CD4-positive, alpha-beta memory T cell (primary cell): ENCODE measurements at regions not wholly inside any gene's neighbourhood (a gene's known extent, or its start where the extent isn't known, plus 50 kb on each side); places are given as distances from the start of the nearest gene placed in this dataset.

Experiments used
- CTCF ChIA-PET: fragments of 350-600 bp; sonication (Branson Sonifier 250); formaldehyde crosslinking; loops from one replicate; lab custom pipeline; 2021; ENCODE audit warnings: inconsistent platforms; ENCODE audit not compliant: partially characterized antibody; lab: Charles Lee
- POLR2A ChIA-PET: fragments of 350-600 bp; sonication (Branson Sonifier 250); formaldehyde crosslinking; loops from one replicate; lab custom pipeline; 2021; ENCODE audit not compliant: partially characterized antibody; lab: Charles Lee
- DNase-seq, 5 donors: peaks; one replicate each; pipeline versions ENCODE4 v3.0.0 to v3.0.0-alpha.2; 2020 to 2022; ENCODE audit warnings: mixed read lengths in 1 of 5
- H3K27ac ChIP-seq: one replicate; pipeline ENCODE4 v1.7.0; 2013; ENCODE audit warnings: low read depth, low read length
- H3K27me3 ChIP-seq: 2 replicates; pipeline ENCODE4 v1.7.0; 2013; ENCODE audit warnings: mild to moderate bottlenecking, low read length, moderate library complexity; ENCODE audit not compliant: insufficient read depth
- H3K36me3 ChIP-seq: 2 replicates; pipeline ENCODE4 v1.7.0; 2013; ENCODE audit warnings: mild to moderate bottlenecking, low read length, moderate library complexity; ENCODE audit not compliant: insufficient read depth
- H3K4me1 ChIP-seq: 2 replicates; pipeline ENCODE4 v1.7.0; 2013; ENCODE audit warnings: mild to moderate bottlenecking, low read length, moderate library complexity; ENCODE audit not compliant: insufficient read depth
- H3K4me3 ChIP-seq, 2 donors: one replicate each; pipeline ENCODE4 v1.7.0; 2013; ENCODE audit warnings: low read length in 2 of 2, mild to moderate bottlenecking in 1 of 2
- H3K9me3 ChIP-seq, 2 donors: one replicate each; pipeline ENCODE4 v1.7.0; 2013; ENCODE audit warnings: low read length in 2 of 2, control low read depth in 1 of 2; ENCODE audit not compliant: control insufficient read depth in 1 of 2
- H3K27ac Mint-ChIP-seq, 7 donors: one replicate each; pipeline ENCODE4 v1.8.0; 2020 to 2021; ENCODE audit warnings: mixed read lengths in 7 of 7, mild to moderate bottlenecking in 6 of 7, inconsistent platforms in 3 of 7, moderate library complexity in 3 of 7
- H3K27me3 Mint-ChIP-seq, 2 donors: one replicate each; pipeline ENCODE4 v1.8.0; 2020 to 2021; ENCODE audit warnings: mixed read lengths in 2 of 2
- H3K36me3 Mint-ChIP-seq, 2 donors: one replicate each; pipeline ENCODE4 v1.8.0; 2020 to 2021; ENCODE audit warnings: mixed read lengths in 2 of 2, inconsistent platforms in 1 of 2, mild to moderate bottlenecking in 1 of 2
- H3K4me1 Mint-ChIP-seq, 4 donors: one replicate each; pipeline ENCODE4 v1.8.0; 2020 to 2021; ENCODE audit warnings: mixed read lengths in 4 of 4, mild to moderate bottlenecking in 1 of 4
- H3K4me3 Mint-ChIP-seq, 8 donors: one replicate each; pipeline ENCODE4 v1.8.0; 2020 to 2021; ENCODE audit warnings: mixed read lengths in 8 of 8, mild to moderate bottlenecking in 7 of 8, moderate library complexity in 6 of 8, inconsistent platforms in 3 of 8
- H3K9me3 Mint-ChIP-seq, 8 donors: one replicate each; pipeline ENCODE4 v1.8.0; 2020 to 2021; ENCODE audit warnings: mixed read lengths in 8 of 8, mild to moderate bottlenecking in 5 of 8, inconsistent platforms in 3 of 8, moderate library complexity in 1 of 8
- intact Hi-C: fragments of 100-400 bp; cut with micrococcal nuclease; formaldehyde crosslinking; loops from one replicate; pipeline ENCODE4 v1.15.1; 2023

GRCh38 chr6:133752129-133752528 is 136.8 kb upstream of the TCF21 start:
- H3K27me3 Mint-ChIP-seq, result no peaks in the 10 kb centered on the region
- no peaks in the 10 kb centered on the region for H3K4me1 ChIP-seq
- no peak overlapping the region for H3K4me3 ChIP-seq
- no peak overlapping the region for H3K27ac Mint-ChIP-seq
- no peaks in the 10 kb centered on the region for H3K36me3 Mint-ChIP-seq
- H3K36me3 ChIP-seq, result no peaks in the 10 kb centered on the region
- intact Hi-C loops, result no loop called here
- no peaks in the 10 kb centered on the region for H3K27me3 ChIP-seq
- H3K4me3 Mint-ChIP-seq, result no peak overlapping the region
- ChIA-PET CTCF (no interaction called here), POLR2A (no interaction called here)
- no peaks in the 10 kb centered on the region for H3K9me3 ChIP-seq
- DNase-seq, result no peak
- H3K27ac ChIP-seq, result no peak overlapping the region
- no peaks in the 10 kb centered on the region for H3K4me1 Mint-ChIP-seq
- no peaks in the 10 kb centered on the region for H3K9me3 Mint-ChIP-seq

GRCh38 chr6:133753756-133754155 is 135.2 kb upstream of the TCF21 start:
- H3K36me3 ChIP-seq, result no peaks in the 10 kb centered on the region
- Mint-ChIP-seq H3K36me3 (no peaks in the 10 kb centered on the region), H3K4me3 (no peak overlapping the region), H3K9me3 (no peaks in the 10 kb centered on the region), H3K4me1 (no peaks in the 10 kb centered on the region), H3K27ac (no peak overlapping the region), H3K27me3 (no peaks in the 10 kb centered on the region)
- no peak for DNase-seq
- intact Hi-C loops, result no loop called here
- H3K4me1 ChIP-seq, result no peaks in the 10 kb centered on the region
- ChIA-PET CTCF (no interaction called here), POLR2A (no interaction called here)
- H3K27me3 ChIP-seq, result no peaks in the 10 kb centered on the region
- no peak overlapping the region for H3K27ac ChIP-seq
- H3K4me3 ChIP-seq, result no peak overlapping the region
- H3K9me3 ChIP-seq, result no peaks in the 10 kb centered on the region

GRCh38 chr6:133754298-133754697 is 134.6 kb upstream of the TCF21 start:
- Mint-ChIP-seq H3K27ac (no peak overlapping the region), H3K4me1 (no peaks in the 10 kb centered on the region), H3K9me3 (no peaks in the 10 kb centered on the region), H3K36me3 (no peaks in the 10 kb centered on the region), H3K4me3 (no peak overlapping the region), H3K27me3 (no peaks in the 10 kb centered on the region)
- no peaks in the 10 kb centered on the region for H3K27me3 ChIP-seq
- H3K4me3 ChIP-seq, result no peak overlapping the region
- POLR2A ChIA-PET, result no interaction called here
- CTCF ChIA-PET, result no interaction called here
- H3K36me3 ChIP-seq, result no peaks in the 10 kb centered on the region
- intact Hi-C loops, result no loop called here
- H3K9me3 ChIP-seq, result no peaks in the 10 kb centered on the region
- H3K27ac ChIP-seq, result no peak overlapping the region
- DNase-seq, result no peak
- no peaks in the 10 kb centered on the region for H3K4me1 ChIP-seq

GRCh38 chr6:133756078-133756695 is 132.7 kb upstream of the TCF21 start:
- POLR2A ChIA-PET, result no interaction called here
- Mint-ChIP-seq H3K27ac (no peak overlapping the region), H3K4me1 (no peaks in the 10 kb centered on the region), H3K27me3 (no peaks in the 10 kb centered on the region), H3K36me3 (no peaks in the 10 kb centered on the region), H3K9me3 (no peaks in the 10 kb centered on the region), H3K4me3 (no peak overlapping the region)
- no peaks in the 10 kb centered on the region for H3K36me3 ChIP-seq
- H3K4me1 ChIP-seq, result no peaks in the 10 kb centered on the region
- DNase-seq, result no peak
- H3K27ac ChIP-seq, result no peak overlapping the region
- H3K9me3 ChIP-seq, result no peaks in the 10 kb centered on the region
- CTCF ChIA-PET, result no interaction called here
- no peak overlapping the region for H3K4me3 ChIP-seq
- intact Hi-C loops, result no loop called here
- H3K27me3 ChIP-seq, result no peaks in the 10 kb centered on the region

GRCh38 chr6:133757335-133757734 is 131.6 kb upstream of the TCF21 start:
- Histone ChIP-seq H3K36me3 (no peaks in the 10 kb centered on the region), H3K27ac (no peak overlapping the region), H3K9me3 (no peaks in the 10 kb centered on the region), H3K4me3 (no peak overlapping the region), H3K27me3 (no peaks in the 10 kb centered on the region), H3K4me1 (no peaks in the 10 kb centered on the region)
- no peaks in the 10 kb centered on the region for H3K4me1 Mint-ChIP-seq
- no peaks in the 10 kb centered on the region for H3K9me3 Mint-ChIP-seq
- H3K27ac Mint-ChIP-seq, result no peak overlapping the region
- H3K36me3 Mint-ChIP-seq, result no peaks in the 10 kb centered on the region
- no peak overlapping the region for H3K4me3 Mint-ChIP-seq
- ChIA-PET POLR2A (no interaction called here), CTCF (no interaction called here)
- DNase-seq, result no peak
- peaks cover 0 to 1% of the 10 kb centered on the region in 2 donors for H3K27me3 Mint-ChIP-seq
- intact Hi-C loops, result no loop called here

GRCh38 chr6:133758815-133759335 is 130.0 kb upstream of the TCF21 start:
- Histone ChIP-seq H3K27ac (no peak overlapping the region), H3K4me1 (no peaks in the 10 kb centered on the region), H3K36me3 (no peaks in the 10 kb centered on the region), H3K9me3 (no peaks in the 10 kb centered on the region), H3K4me3 (no peak overlapping the region), H3K27me3 (no peaks in the 10 kb centered on the region)
- Mint-ChIP-seq H3K4me1 (no peaks in the 10 kb centered on the region), H3K27ac (no peak overlapping the region), H3K36me3 (no peaks in the 10 kb centered on the region), H3K27me3 (peaks cover 2 to 5% of the 10 kb centered on the region in 2 donors), H3K9me3 (no peaks in the 10 kb centered on the region), H3K4me3 (no peak overlapping the region)
- intact Hi-C loops, result no loop called here
- POLR2A ChIA-PET, result no interaction called here
- DNase-seq, result no peak
- CTCF ChIA-PET, result no interaction called here

- Mint-ChIP-seq H3K4me1 (no peaks in the 10 kb centered on the region), H3K36me3 (no peaks in the 10 kb centered on the region)
Measured at GRCh38 chr6:133759524-133759923, 129.4 kb upstream of the TCF21 start.

More at GRCh38 chr6:133759524-133759923, 129.4 kb upstream of the TCF21 start:
- Mint-ChIP-seq H3K27me3 (peaks cover 2 to 5% of the 10 kb centered on the region in 2 donors), H3K9me3 (no peaks in the 10 kb centered on the region), H3K27ac (no peak overlapping the region), H3K4me3 (no peak overlapping the region)
- no peak for DNase-seq
- Histone ChIP-seq H3K9me3 (no peaks in the 10 kb centered on the region), H3K27me3 (no peaks in the 10 kb centered on the region), H3K36me3 (no peaks in the 10 kb centered on the region), H3K4me1 (no peaks in the 10 kb centered on the region), H3K4me3 (no peak overlapping the region), H3K27ac (no peak overlapping the region)
- POLR2A ChIA-PET, result no interaction called here
- CTCF ChIA-PET, result no interaction called here
- intact Hi-C loops, result no loop called here
